ENCODE measurements at regions not wholly inside any gene's neighbourhood (a gene's known extent, or its start where the extent isn't known, plus 50 kb on each side); places are given as distances from the start of the nearest gene placed in this dataset.

DNA sequence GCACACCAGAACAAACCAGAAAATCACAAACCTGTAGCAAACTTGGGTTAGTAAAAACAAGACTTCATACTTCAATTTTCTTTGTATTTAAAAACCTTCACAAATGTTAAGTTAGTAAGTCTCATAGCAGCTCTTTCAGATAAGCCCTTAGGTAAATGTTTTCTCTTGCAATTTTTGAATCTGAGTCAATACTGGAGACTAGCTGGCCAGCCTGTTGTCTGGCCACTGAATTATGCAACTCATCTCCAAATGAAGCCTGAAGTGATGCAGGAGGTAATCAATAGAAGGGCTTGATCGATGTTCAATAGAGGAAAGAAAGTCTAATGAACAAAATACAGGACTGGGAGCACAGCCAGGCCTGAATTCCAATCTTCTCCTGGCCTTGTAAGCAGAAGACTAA is 465.2 kb downstream of the LRIG3 start:
- Histone ChIP-seq H3K36me3 (no peaks in the 10 kb centered on the region), H3K4me1 (no peaks in the 10 kb centered on the region), H3K9me3 (no peaks in the 10 kb centered on the region), H3K27ac (peak overlapping the region in 1 of 2 donors; percentile 8), H3K27me3 (no peaks in the 10 kb centered on the region), H3K4me3 (no peak overlapping the region)
- TF ChIP-seq, protein P1, sequence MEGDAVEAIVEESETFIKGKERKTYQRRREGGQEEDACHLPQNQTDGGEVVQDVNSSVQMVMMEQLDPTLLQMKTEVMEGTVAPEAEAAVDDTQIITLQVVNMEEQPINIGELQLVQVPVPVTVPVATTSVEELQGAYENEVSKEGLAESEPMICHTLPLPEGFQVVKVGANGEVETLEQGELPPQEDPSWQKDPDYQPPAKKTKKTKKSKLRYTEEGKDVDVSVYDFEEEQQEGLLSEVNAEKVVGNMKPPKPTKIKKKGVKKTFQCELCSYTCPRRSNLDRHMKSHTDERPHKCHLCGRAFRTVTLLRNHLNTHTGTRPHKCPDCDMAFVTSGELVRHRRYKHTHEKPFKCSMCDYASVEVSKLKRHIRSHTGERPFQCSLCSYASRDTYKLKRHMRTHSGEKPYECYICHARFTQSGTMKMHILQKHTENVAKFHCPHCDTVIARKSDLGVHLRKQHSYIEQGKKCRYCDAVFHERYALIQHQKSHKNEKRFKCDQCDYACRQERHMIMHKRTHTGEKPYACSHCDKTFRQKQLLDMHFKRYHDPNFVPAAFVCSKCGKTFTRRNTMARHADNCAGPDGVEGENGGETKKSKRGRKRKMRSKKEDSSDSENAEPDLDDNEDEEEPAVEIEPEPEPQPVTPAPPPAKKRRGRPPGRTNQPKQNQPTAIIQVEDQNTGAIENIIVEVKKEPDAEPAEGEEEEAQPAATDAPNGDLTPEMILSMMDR (IDR thresholded peaks at IDR 0.05) = no peak
- no peak for DNase-seq (ENCODE audit: low spot score in 2 of 2)
- intact Hi-C loops (cut with DNase I) = no loop called here

DNA sequence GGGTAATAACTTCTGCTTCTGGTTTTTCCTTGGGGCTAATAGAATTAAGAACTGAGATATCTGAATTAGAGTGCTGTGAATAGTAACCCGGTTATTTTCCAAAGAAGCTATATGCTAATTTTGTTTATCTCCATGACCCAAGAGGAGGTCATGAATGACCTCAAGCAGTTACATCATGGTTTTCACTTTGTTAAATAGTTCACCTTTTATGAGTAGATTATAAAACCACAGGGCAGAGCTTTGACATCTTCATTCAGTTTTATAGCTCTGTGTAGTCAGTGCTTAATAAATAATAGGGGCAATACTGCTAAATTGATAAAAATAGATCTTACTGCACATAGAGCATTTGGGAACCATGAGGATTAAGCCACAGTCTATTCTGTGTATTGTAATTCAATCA is 462.2 kb downstream of the LRIG3 start:
- H3K9me3 ChIP-seq = no peaks in the 10 kb centered on the region
- no peaks in the 10 kb centered on the region for H3K36me3 ChIP-seq
- no peak overlapping the region for H3K4me3 ChIP-seq
- no peak for DNase-seq (ENCODE audit: low spot score in 2 of 2)
- TF ChIP-seq, protein P1 (IDR thresholded peaks at IDR 0.05) = no peak
- no peak overlapping the region for H3K27ac ChIP-seq
- intact Hi-C loops (cut with DNase I) = no loop called here
- H3K27me3 ChIP-seq = no peaks in the 10 kb centered on the region
- no peaks in the 10 kb centered on the region for H3K4me1 ChIP-seq

DNA sequence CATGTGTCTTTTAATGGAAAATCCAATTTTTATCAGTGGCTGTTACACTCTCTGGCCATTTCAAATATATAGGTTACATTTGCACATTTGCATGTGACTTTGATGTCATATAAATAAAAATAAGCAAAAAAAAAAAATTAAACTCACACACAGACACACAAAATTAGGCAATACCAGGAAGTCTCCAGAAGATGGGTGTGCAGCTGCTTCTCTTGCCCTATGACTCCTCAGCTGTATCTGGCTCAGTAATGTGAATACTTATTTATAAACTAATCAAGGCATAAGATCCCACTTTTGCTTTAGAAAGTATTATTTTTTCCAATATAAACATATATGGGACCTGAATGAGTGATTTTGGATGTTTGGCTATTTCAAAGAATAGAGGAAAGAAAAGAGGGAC is 461.1 kb downstream of the LRIG3 start:
- H3K9me3 ChIP-seq = no peaks in the 10 kb centered on the region
- TF ChIP-seq, protein P1 (IDR thresholded peaks at IDR 0.05) = no peak
- no peak overlapping the region for H3K27ac ChIP-seq
- intact Hi-C loops (cut with DNase I) = no loop called here
- H3K4me3 ChIP-seq = no peak overlapping the region
- no peaks in the 10 kb centered on the region for H3K27me3 ChIP-seq
- no peak for DNase-seq (ENCODE audit: low spot score in 2 of 2)
- H3K36me3 ChIP-seq = no peaks in the 10 kb centered on the region
- H3K4me1 ChIP-seq = no peaks in the 10 kb centered on the region

DNA sequence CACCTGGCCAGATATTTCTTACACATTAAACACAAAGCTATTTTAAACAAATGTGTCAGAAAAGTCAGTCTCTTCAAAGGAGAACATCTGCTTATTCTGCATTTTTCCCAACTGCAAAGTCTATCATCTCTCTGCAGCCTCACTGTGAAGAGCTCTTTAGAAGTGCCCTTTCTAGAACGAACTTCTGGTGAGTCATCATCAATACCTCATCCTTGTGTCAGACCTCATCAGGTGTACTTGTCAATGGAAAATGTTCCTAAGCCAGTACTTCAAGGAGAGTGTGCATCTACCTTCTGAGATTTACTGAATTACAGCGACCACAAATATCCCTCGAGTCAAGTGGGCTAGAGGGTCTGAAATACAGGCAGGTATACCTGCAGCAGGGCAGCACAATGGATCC is 457.3 kb downstream of the LRIG3 start:
- DNase-seq (ENCODE audit: low spot score in 2 of 2) = no peak
- TF ChIP-seq, protein P1 (IDR thresholded peaks at IDR 0.05) = no peak
- H3K4me3 ChIP-seq = no peak overlapping the region
- intact Hi-C loops (cut with DNase I) = no loop called here
- no peaks in the 10 kb centered on the region for H3K9me3 ChIP-seq
- H3K27me3 ChIP-seq = no peaks in the 10 kb centered on the region
- H3K4me1 ChIP-seq = no peaks in the 10 kb centered on the region
- H3K36me3 ChIP-seq = no peaks in the 10 kb centered on the region
- H3K27ac ChIP-seq = no peak overlapping the region

DNA sequence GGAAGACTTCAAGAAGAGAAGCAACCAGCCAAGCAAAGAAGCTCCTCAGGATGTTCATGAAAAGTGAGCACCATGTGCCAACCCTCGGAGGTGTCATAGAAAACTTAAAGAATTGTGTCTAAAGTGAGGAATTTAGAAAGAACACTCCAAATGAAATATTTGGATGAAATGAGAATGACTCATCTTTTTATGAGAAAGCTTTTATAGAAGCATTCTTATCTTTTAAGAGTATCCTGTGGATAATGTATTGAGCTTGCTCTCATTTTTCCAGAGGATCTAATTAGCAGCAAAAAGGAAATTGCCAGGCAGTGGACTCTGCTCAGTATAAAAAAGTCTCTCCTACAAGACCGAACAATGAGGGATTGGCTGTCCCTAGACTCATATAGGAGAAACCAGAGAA is 454.9 kb downstream of the LRIG3 start:
- H3K4me3 ChIP-seq = no peak overlapping the region
- H3K4me1 ChIP-seq = no peaks in the 10 kb centered on the region
- DNase-seq (ENCODE audit: low spot score in 2 of 2) = no peak
- TF ChIP-seq, protein P1 (IDR thresholded peaks at IDR 0.05) = no peak
- H3K36me3 ChIP-seq = no peaks in the 10 kb centered on the region
- H3K9me3 ChIP-seq = no peaks in the 10 kb centered on the region
- no peaks in the 10 kb centered on the region for H3K27me3 ChIP-seq
- no peak overlapping the region for H3K27ac ChIP-seq
- intact Hi-C loops (cut with DNase I) = no loop called here

DNA sequence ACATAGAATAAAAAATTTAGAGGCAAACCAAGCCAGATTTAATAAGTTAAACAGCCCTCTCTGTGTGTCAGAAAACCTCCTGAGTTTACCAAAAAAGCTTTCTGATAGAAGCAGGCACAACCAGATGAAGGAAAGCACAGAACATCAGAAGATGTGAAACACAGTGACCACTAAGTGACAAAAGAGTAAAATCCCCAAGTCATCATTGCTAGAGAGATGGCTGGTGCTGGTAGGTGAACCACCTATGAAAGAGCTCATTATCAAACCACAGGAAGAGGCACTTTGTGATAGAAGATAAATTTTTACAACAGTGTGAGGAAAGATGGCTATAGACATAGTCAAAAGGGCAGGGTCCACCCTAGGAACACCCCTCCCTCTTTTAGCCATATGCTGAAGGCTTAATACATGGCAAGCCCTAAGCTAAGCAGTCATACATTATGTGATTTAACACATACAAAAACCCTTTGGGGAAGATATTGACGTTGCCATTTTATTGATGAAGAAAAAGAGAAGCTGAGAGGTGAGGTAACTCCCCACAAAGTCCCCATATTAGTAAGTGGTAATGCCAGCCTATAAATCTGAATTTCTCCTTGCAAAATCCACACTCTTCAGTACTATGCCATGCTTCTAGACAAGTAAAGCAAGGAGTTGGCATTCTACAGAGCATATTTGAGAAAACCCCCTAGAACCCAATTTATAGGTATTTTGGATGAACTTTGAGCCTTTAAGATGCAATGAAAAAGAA is 449.9 kb downstream of the LRIG3 start:
- intact Hi-C loops (cut with DNase I) = no loop called here
- no peaks in the 10 kb centered on the region for H3K4me1 ChIP-seq
- TF ChIP-seq, protein P1 (IDR thresholded peaks at IDR 0.05) = no peak
- H3K4me3 ChIP-seq = no peak overlapping the region
- H3K27me3 ChIP-seq = no peaks in the 10 kb centered on the region
- no peaks in the 10 kb centered on the region for H3K36me3 ChIP-seq
- H3K9me3 ChIP-seq = no peaks in the 10 kb centered on the region
- no peak for DNase-seq (ENCODE audit: low spot score in 2 of 2)
- no peak overlapping the region for H3K27ac ChIP-seq
